CD14-positive monocyte (primary cell): ENCODE measurements at regions not wholly inside any gene's neighbourhood (a gene's known extent, or its start where the extent isn't known, plus 50 kb on each side); places are given as distances from the start of the nearest gene placed in this dataset.

Experiments
- DNase-seq, 3 donors: peaks; one replicate each; pipeline ENCODE4 v3.0.0-alpha.2; 2011 to 2022
- H2AFZ ChIP-seq: 2 replicates; pipeline ENCODE4 v1.6.0; 2012; ENCODE audit warnings: mild to moderate bottlenecking, low read depth, low read length, inconsistent platforms; ENCODE audit not compliant: insufficient read depth, poor library complexity, severe bottlenecking
- H3K27ac ChIP-seq, 2 donors: 1 replicate in 1 of 2; 2 replicates in 1 of 2; pipeline ENCODE4 v1.5.1; 2012 to 2013; ENCODE audit warnings: low read length in 2 of 2, control low read depth in 1 of 2, inconsistent platforms in 1 of 2, low read depth in 1 of 2, mild to moderate bottlenecking in 1 of 2
- H3K27me3 ChIP-seq, 2 donors: one replicate each; pipeline versions ENCODE4 v1.6.0 to v1.6.1; 2011 to 2013; ENCODE audit warnings: low read length in 2 of 2; ENCODE audit not compliant: control insufficient read depth in 2 of 2, insufficient read depth in 2 of 2
- H3K36me3 ChIP-seq, 2 donors: replicated peaks in 1 of 2; 1 replicate in 1 of 2; 2 replicates in 1 of 2; pipeline versions ENCODE4 v1.5.1 to v1.6.1; 2012 to 2013; ENCODE audit warnings: low read length in 2 of 2, control low read depth in 1 of 2, inconsistent platforms in 1 of 2, mild to moderate bottlenecking in 1 of 2; ENCODE audit not compliant: insufficient read depth in 2 of 2, control insufficient read depth in 1 of 2
- H3K4me1 ChIP-seq, 2 donors: 1 replicate in 1 of 2; 2 replicates in 1 of 2; pipeline versions ENCODE4 v1.5.1 to v1.6.1; 2012 to 2013; ENCODE audit warnings: low read length in 2 of 2, control low read depth in 1 of 2, inconsistent platforms in 1 of 2, mild to moderate bottlenecking in 1 of 2, moderate library complexity in 1 of 2; ENCODE audit not compliant: insufficient read depth in 2 of 2, control insufficient read depth in 1 of 2
- H3K4me2 ChIP-seq: replicated peaks from 2 replicates; pipeline ENCODE3; 2012; ENCODE audit warnings: low read length, moderate library complexity, mild to moderate bottlenecking; ENCODE audit not compliant: poor library complexity, severe bottlenecking; ENCODE audit errors: extremely low read depth
- H3K4me3 ChIP-seq, 3 experiments: fragments of 200-600 bp in 1 of 3; sonication (generic) in 1 of 3; replicated peaks in 1 of 3; 1 replicate in 2 of 3; 2 replicates in 1 of 3; pipeline ENCODE4 v1.5.1; 2011 to 2013; ENCODE audit warnings: low read length in 3 of 3, mild to moderate bottlenecking in 3 of 3, control low read depth in 2 of 3, low read depth in 2 of 3, inconsistent platforms in 1 of 3, moderate library complexity in 1 of 3
- H3K79me2 ChIP-seq: 2 replicates; pipeline ENCODE4 v1.6.0; 2012; ENCODE audit warnings: mild to moderate bottlenecking, control low read depth, inconsistent platforms, low read length, moderate library complexity; ENCODE audit not compliant: insufficient read depth
- H3K9ac ChIP-seq: 2 replicates; pipeline ENCODE4 v1.6.0; 2017; ENCODE audit warnings: low read length, mild to moderate bottlenecking; ENCODE audit not compliant: insufficient read depth, poor library complexity, severe bottlenecking
- H3K9me3 ChIP-seq, 2 donors: replicated peaks in 1 of 2; 1 replicate in 1 of 2; 2 replicates in 1 of 2; pipeline versions ENCODE4 v1.5.1 to v1.6.1; 2012 to 2013; ENCODE audit warnings: low read length in 2 of 2, control low read depth in 1 of 2; ENCODE audit not compliant: control insufficient read depth in 1 of 2, insufficient read depth in 1 of 2
- H4K20me1 ChIP-seq: 2 replicates; pipeline ENCODE4 v1.6.0; 2012; ENCODE audit warnings: mild to moderate bottlenecking, low read length, control low read depth, moderate library complexity; ENCODE audit not compliant: insufficient read depth
- H3K27ac Mint-ChIP-seq, 7 donors: one replicate each; pipeline ENCODE4 v1.8.0; 2020; ENCODE audit warnings: mild to moderate bottlenecking in 7 of 7, mixed read lengths in 7 of 7, moderate library complexity in 6 of 7, inconsistent platforms in 2 of 7
- H3K27me3 Mint-ChIP-seq, 3 donors: one replicate each; pipeline ENCODE4 v1.8.0; 2021 to 2022; ENCODE audit warnings: low read depth in 3 of 3, mild to moderate bottlenecking in 3 of 3, mixed read lengths in 3 of 3, moderate library complexity in 3 of 3, inconsistent platforms in 1 of 3
- H3K36me3 Mint-ChIP-seq, 2 donors: one replicate each; pipeline ENCODE4 v1.8.0; 2020; ENCODE audit warnings: mixed read lengths in 2 of 2, inconsistent platforms in 1 of 2, mild to moderate bottlenecking in 1 of 2
- H3K4me1 Mint-ChIP-seq: one replicate; pipeline ENCODE4 v1.8.0; 2020; ENCODE audit warnings: mild to moderate bottlenecking, mixed read lengths
- H3K4me3 Mint-ChIP-seq, 2 donors: one replicate each; pipeline ENCODE4 v1.8.0; 2020; ENCODE audit warnings: mild to moderate bottlenecking in 2 of 2, mixed read lengths in 2 of 2, moderate library complexity in 1 of 2
- H3K9me3 Mint-ChIP-seq, 7 donors: one replicate each; pipeline ENCODE4 v1.8.0; 2020 to 2022; ENCODE audit warnings: mixed read lengths in 7 of 7, mild to moderate bottlenecking in 6 of 7, moderate library complexity in 6 of 7, inconsistent platforms in 2 of 7
- CTCF ChIP-seq: fragments of 200-600 bp; IDR thresholded peaks from one replicate; pipeline ENCODE4 v1.8.0; 2022; ENCODE audit warnings: antibody characterized with exemption, mild to moderate bottlenecking
- WGBS: methylation state at CpG from one replicate; pipeline ENCODE4 v1.1.5; 2013; ENCODE audit warnings: missing lambda C conversion rate; ENCODE audit not compliant: insufficient coverage; 5-methylcytosine and 5-hydroxymethylcytosine counted together
- intact Hi-C, 2 donors: fragments of 100-400 bp; cut with micrococcal nuclease; formaldehyde crosslinking; loops; one replicate each; pipeline versions ENCODE4 v1.15.0 to v1.15.1; 2023

DNA sequence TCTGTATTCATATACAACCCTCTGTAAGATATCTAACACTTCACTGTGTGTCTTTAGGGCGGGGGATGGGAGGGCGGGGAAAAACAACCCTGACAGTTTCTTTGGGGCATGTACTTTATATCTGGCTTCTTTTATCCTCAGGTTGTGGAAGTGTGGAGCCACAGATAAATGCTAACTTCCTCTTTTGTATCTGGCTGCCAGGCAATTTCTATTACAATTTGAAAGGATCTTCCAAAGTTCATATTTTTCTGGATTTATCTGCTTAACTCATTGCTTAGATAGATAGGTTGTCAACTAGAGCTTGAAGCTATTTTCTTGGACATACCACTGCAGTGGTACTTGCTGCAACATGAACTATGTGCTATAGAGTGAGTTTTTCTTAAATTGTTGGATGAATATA lies 393.0 kb downstream of the LMO7 start:
- no peak overlapping the region for H3K4me3 ChIP-seq
- DNase-seq, result no peak
- no peaks in the 10 kb centered on the region for H4K20me1 ChIP-seq
- H3K79me2 ChIP-seq, result no peaks in the 10 kb centered on the region
- no peak overlapping the region for H2AFZ ChIP-seq
- WGBS, result no CpG with 5 or more reads among the region's 2 CpGs
- H3K27ac Mint-ChIP-seq, result no peak overlapping the region
- H3K9me3 ChIP-seq, result no peaks in the 10 kb centered on the region
- no peaks in the 10 kb centered on the region for H3K4me1 ChIP-seq
- H3K27ac ChIP-seq, result no peak overlapping the region
- H3K4me3 Mint-ChIP-seq, result no peak overlapping the region
- H3K36me3 Mint-ChIP-seq, result no peaks in the 10 kb centered on the region
- H3K4me1 Mint-ChIP-seq, result no peaks in the 10 kb centered on the region
- H3K27me3 Mint-ChIP-seq, result peaks cover 0 to 2% (median 0%) of the 10 kb centered on the region in 3 donors
- H3K36me3 ChIP-seq, result no peaks in the 10 kb centered on the region
- intact Hi-C loops, result no loop called here
- H3K9me3 Mint-ChIP-seq, result no peaks in the 10 kb centered on the region
- no peak overlapping the region for H3K9ac ChIP-seq
- no peak overlapping the region for H3K4me2 ChIP-seq
- TF ChIP-seq CTCF, result no peak
- no peaks in the 10 kb centered on the region for H3K27me3 ChIP-seq

DNA sequence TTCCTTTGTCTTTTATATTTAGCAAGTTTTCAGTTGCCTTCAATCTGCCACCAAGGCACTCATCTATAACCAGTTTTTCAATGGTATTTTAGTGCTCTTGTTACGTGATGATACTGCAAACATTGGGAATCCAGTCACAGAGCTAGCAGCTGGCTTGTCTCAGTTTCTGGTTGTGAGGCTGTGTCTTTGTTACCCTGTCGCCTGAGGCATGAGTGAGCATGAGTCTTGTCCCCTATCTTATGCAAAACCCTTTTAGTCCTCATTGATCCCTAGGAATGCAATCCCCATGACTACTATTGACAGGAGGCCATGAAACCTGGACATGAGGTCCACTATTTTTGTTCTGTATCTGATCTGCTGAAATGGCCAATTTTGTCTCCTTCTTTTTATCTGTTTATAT lies 391.0 kb downstream of the LMO7 start:
- Histone ChIP-seq H3K27ac (no peak overlapping the region), H3K36me3 (no peaks in the 10 kb centered on the region), H3K27me3 (no peaks in the 10 kb centered on the region), H3K79me2 (no peaks in the 10 kb centered on the region), H2AFZ (no peak overlapping the region), H4K20me1 (no peaks in the 10 kb centered on the region), H3K9ac (no peak overlapping the region), H3K4me2 (no peak overlapping the region), H3K4me1 (no peaks in the 10 kb centered on the region), H3K4me3 (no peak overlapping the region), H3K9me3 (no peaks in the 10 kb centered on the region)
- Mint-ChIP-seq H3K4me1 (no peaks in the 10 kb centered on the region), H3K36me3 (no peaks in the 10 kb centered on the region), H3K27me3 (peaks cover 0 to 2% (median 0%) of the 10 kb centered on the region in 3 donors), H3K27ac (no peak overlapping the region), H3K9me3 (no peaks in the 10 kb centered on the region), H3K4me3 (no peak overlapping the region)
- DNase-seq, result no peak
- intact Hi-C loops, result no loop called here
- TF ChIP-seq CTCF, result no peak
- WGBS, result no CpG with 5 or more reads among the region's 2 CpGs
